PC-3 (cell line): ENCODE measurements at regions not wholly inside any gene's neighbourhood (a gene's known extent, or its start where the extent isn't known, plus 50 kb on each side); places are given as distances from the start of the nearest gene placed in this dataset.

Experiments used
- EZH2 ChIP-seq: fragments of 300-600 bp; sonication (generic); IDR thresholded peaks from one replicate; pipeline ENCODE4 v1.6.1; 2017; ENCODE audit warnings: antibody characterized with exemption, mild to moderate bottlenecking, low read length; ENCODE audit not compliant: unreplicated experiment
- EZH2phosphoT487 ChIP-seq: fragments of 300-600 bp; sonication (generic); IDR thresholded peaks from 2 replicates; pipeline ENCODE4 v1.6.1; 2018; ENCODE audit warnings: mild to moderate bottlenecking, antibody characterized with exemption, low read length, borderline replicate concordance
- TF ChIP-seq, protein P1 (sequence below): fragments of 300-600 bp; sonication (generic); conservative IDR thresholded peaks from 2 replicates; pipeline ENCODE4 v1.5.1; 2017; ENCODE audit warnings: antibody characterized with exemption, low read depth, mild to moderate bottlenecking, low read length

DNA sequence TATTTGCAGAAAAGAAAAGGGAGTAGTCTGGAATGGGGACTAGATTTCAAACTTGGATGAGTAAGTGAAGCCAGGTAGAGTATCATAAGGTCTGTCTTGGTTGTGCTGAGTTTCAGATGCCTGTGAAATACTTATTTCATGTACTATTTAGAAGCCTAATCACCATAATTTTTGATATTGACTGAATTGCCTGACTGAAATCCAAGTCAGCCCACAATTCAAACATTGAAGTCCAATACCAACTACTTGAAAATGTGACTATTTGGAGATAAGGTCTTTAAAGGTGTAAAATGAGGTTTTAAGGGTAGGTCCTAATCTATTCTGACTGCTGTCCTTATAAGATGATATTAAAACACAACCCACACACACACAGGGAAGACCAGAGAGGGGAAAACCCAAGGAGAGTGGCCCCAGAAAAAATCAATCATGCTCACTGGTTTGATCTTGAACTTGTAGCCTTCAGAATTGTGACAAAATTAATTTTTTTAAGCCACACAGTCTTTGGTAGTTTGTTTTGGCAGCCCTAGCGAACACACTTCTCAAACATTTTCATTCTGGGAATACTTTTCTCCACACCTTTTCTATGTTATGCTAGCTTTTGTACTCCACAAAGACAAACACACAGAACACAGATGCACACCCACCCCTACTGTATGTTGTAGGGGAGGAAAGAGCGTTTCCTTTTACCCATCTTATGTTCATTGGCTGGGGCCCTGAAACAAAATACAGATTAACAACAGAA lies 126.3 kb downstream of the HFE start:
- TF ChIP-seq, protein P1, sequence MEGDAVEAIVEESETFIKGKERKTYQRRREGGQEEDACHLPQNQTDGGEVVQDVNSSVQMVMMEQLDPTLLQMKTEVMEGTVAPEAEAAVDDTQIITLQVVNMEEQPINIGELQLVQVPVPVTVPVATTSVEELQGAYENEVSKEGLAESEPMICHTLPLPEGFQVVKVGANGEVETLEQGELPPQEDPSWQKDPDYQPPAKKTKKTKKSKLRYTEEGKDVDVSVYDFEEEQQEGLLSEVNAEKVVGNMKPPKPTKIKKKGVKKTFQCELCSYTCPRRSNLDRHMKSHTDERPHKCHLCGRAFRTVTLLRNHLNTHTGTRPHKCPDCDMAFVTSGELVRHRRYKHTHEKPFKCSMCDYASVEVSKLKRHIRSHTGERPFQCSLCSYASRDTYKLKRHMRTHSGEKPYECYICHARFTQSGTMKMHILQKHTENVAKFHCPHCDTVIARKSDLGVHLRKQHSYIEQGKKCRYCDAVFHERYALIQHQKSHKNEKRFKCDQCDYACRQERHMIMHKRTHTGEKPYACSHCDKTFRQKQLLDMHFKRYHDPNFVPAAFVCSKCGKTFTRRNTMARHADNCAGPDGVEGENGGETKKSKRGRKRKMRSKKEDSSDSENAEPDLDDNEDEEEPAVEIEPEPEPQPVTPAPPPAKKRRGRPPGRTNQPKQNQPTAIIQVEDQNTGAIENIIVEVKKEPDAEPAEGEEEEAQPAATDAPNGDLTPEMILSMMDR, result no peak
- TF ChIP-seq EZH2 (no peak), EZH2phosphoT487 (no peak)
